DND-41 (cell line): ENCODE measurements at regions not wholly inside any gene's neighbourhood (a gene's known extent, or its start where the extent isn't known, plus 50 kb on each side); places are given as distances from the start of the nearest gene placed in this dataset.

ENCODE experiments used
- EZH2 ChIP-seq: IDR thresholded peaks from 3 replicates; pipeline ENCODE4 v1.6.1; 2012; ENCODE audit warnings: borderline replicate concordance, low read depth, mild to moderate bottlenecking, moderate library complexity, low read length, inconsistent platforms; ENCODE audit not compliant: severe bottlenecking
- TF ChIP-seq, protein P1 (sequence below): IDR thresholded peaks from 2 replicates; pipeline ENCODE4 v1.5.1; 2012; ENCODE audit warnings: borderline replicate concordance, low read length, moderate library complexity, mild to moderate bottlenecking; ENCODE audit not compliant: poor library complexity, severe bottlenecking; ENCODE audit errors: extremely low read depth

DNA sequence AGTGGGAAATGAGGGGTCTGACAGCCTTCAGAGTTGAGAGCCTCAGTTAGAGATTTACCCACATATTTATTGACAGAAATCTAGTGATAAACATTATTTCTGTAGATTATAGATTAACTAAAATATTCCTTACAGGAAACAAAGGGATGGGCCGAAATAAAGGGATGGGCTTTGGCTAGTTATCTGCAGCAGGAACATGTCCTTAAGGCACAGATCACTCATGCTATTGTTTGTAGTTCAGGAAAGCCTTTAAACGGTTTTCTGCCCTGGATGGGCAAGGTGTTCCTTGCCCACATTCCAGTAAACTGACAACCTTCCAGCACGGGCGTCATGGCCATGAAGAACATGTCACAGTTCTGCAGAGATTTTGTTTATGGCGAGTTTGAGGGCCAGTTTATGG, 154.8 kb upstream of the TOM1L1 start:
- no peak for TF ChIP-seq EZH2
- TF ChIP-seq, protein P1, sequence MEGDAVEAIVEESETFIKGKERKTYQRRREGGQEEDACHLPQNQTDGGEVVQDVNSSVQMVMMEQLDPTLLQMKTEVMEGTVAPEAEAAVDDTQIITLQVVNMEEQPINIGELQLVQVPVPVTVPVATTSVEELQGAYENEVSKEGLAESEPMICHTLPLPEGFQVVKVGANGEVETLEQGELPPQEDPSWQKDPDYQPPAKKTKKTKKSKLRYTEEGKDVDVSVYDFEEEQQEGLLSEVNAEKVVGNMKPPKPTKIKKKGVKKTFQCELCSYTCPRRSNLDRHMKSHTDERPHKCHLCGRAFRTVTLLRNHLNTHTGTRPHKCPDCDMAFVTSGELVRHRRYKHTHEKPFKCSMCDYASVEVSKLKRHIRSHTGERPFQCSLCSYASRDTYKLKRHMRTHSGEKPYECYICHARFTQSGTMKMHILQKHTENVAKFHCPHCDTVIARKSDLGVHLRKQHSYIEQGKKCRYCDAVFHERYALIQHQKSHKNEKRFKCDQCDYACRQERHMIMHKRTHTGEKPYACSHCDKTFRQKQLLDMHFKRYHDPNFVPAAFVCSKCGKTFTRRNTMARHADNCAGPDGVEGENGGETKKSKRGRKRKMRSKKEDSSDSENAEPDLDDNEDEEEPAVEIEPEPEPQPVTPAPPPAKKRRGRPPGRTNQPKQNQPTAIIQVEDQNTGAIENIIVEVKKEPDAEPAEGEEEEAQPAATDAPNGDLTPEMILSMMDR = no peak
